ENCODE measurements at regions not wholly inside any gene's neighbourhood (a gene's known extent, or its start where the extent isn't known, plus 50 kb on each side); places are given as distances from the start of the nearest gene placed in this dataset.

DNA sequence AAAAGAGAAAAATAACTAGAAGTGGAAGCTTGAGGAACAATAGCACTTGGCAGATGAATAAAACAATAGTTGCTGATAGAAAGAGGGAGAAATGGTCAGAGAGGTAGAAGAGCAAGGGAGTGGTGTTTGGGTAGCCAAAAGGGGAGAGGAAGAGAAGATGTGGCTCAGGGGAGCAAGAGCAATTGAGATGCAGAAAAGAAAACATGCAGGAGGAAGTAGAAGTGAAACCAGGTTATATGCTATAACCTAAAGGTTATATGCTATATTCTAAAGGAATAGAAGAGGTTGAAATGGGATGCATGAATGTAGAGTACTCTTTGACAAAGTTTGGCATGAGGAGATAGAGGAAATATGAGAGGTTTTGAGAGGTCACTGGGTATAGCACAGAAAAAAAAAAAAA is 759.5 kb downstream of the SATB2 start:
- no peak for DNase-seq

DNA sequence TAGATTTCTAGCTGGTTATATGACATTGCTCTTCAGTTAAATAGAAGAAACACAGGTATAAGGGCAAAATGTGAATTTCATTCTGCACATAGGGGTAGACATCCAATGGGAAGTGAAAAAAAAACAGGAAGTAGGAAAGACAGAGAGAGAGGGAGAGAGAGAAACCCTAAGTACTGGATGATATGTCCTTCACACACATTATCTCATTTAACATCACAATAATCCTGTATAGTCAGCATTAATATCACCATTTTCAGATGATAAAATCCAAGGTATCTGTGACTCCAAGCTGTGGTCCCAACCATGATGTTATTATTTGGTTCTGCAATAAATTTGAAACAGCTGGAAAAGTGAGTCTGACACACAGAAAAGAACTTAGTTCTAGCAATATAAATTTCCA is 759.9 kb downstream of the SATB2 start:
- DNase-seq, result no peak

DNA sequence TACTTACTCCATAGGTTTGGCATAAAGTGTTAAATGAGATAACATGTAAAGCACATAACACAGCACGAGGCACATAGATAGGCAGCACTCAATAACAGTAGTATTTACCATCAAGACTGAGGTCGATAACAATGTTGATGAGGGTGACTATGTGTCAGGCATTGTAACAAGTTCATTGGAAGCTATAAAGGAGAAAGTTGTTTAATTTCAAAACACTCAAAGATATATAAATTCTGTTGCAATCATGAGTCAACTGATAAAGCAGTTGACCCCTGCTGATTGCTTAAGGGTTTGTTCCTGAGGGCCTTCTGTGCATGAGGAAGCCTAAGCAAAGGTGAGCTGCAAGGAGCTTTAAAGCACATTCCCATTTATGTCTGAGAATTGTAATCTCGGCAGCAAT is 760.5 kb downstream of the SATB2 start:
- DNase-seq, result no peak

DNA sequence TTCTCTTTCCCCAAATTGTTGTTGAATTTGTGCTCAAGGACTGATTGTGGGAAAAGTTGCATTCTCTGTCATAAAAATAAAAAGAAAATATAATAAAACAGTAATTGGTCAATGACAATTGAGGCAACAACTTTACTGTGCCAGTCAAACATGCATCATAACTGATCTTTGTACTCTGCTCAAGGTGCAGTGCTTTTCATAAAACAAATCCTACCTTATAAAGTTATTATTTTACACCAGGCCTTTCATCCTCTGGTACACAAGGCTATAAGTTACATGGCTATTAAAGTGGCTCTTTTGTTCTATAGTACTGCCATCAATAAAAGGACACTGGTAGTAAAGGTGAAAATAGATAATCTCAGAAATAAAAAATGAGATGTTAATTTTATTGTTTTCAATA is 761.9 kb downstream of the SATB2 start:
- no peak for DNase-seq

DNA sequence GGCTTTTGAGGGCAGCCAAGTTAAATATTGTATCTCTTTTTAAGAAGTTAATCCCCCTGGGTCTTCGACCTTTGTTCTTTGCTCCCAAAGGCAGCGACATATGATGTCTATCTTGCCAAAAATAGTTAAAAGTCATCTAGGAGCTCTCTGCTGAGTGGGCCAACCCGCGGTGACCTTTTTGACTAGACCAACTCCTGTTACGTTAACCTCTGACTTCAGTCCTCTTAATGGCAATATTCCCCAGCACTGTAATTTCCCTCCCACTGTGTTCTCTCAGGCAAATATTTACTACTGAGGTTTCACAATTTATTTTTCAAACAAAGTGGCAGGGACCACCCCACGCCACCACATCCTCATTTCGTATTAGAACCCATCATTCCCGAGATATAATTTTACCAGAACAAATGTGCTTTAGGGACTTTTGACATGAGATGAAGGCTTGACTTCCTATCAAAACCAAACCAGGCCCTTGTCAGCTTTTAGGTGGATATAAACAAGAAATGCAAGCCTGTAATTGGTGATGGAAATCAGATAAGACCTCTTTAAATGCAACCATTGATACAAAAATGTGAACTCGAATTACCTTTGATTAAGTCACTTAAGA is 764.7 kb downstream of the SATB2 start:
- DNase-seq, result no peak

DNA sequence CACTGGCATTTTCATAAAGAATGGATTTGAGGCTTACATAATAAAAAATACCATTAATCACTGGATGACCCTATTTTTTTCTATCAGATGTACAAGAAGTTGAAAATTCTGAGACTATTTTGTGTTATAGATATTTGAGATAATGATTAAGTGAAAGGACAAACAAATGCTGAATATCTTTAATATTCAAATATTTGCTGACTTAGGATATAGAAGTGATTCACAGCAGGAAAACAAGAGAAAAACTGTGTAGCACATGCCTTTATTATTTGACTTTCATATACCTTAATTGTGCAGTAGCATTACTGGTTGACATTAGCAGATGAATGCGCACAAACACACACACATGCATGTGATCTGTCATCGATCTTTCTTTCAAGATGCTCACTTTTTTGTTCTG is 766.5 kb downstream of the SATB2 start:
- DNase-seq, result no peak

DNA sequence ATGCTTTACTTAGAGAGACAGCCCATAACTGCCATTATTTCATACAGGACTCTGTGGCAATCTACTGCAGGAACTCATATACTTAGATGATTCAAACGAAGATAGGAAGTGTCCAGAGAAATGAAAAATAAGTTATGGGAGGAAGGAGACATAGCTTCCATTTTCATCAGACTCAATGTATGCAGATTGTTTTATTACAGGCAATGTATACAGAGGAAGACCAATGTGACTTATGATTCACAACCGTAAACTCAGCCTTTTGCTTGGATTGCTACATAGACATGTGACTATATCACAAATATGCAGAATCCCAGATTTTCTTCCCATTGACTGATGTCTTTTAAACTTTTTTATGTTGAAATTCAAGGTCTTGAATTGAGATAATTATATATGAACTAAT is 793.4 kb downstream of the SATB2 start:
- no peak for DNase-seq

DNA sequence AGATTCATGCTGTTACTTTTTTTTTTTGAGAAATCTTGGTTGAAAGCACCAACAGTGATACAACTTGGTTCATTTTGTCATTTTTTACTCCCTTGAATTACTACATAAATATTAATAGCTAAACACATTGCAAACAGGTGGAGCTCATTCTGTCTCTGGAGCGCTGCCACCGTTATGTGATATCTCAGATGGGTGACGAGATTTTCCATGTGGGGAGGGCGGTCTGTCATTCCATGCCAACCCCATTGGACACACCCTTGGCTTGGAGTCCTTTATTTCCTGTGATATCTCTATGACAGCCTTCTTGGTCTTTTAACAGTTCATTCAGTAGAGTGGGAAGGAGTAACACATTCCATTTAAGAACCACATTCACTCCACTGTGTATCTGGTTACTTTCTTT is 794.8 kb downstream of the SATB2 start:
- no peak for DNase-seq

DNA sequence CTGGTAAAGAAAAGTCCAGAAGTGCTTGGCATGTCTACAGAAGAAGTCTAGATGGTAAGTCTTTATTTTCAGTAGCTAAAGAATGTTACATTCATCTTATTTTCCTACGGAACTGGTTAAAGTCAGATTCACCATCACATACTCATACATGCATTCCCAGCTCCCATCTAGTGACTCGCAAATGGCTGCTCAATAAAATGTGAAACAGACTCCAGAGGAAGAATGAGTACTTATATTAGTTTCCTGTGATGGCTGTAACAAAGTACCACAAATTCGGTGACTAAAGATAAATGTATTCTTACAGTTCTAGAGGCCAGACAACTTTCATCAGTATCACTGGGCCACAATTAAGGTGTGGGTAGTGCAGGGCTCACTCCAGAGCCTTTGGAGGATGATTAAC is 797.2 kb downstream of the SATB2 start:
- DNase-seq, result no peak

DNA sequence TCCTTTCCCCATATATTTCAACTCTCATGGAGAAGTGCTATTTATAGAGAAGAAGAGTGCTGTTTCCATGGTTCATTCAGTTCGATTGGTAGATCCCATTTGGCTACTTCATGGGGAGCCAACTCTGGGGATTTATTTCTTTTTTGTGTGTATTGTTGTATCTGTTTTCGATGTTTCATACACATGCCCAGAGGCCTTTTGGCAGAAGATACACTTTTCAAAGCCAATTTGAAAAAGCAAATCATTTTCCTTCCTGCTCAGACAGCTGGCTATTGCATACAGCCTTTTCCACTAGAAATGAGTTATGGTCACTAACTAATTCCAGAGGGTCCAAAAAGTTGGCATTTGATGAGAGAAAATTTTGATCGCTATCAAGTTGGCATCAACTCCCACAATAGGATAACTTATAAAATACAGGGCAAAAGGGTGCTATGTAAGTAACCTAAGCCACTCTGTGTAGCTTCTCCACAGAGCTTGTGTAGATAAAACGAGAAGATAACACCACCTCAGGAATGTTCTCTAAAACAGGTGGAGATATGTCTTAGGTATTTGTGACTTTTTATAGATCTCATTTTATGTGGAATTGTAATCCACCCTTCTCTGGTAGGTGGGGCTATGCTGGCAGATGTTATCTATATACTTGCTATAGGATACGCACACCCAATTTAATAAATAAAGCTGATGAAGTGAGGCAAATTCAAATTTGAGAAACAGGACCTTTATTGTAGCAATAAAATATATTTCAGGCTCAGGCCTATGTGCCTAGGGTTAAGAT is 798.5 kb downstream of the SATB2 start:
- DNase-seq, result no peak

DNA sequence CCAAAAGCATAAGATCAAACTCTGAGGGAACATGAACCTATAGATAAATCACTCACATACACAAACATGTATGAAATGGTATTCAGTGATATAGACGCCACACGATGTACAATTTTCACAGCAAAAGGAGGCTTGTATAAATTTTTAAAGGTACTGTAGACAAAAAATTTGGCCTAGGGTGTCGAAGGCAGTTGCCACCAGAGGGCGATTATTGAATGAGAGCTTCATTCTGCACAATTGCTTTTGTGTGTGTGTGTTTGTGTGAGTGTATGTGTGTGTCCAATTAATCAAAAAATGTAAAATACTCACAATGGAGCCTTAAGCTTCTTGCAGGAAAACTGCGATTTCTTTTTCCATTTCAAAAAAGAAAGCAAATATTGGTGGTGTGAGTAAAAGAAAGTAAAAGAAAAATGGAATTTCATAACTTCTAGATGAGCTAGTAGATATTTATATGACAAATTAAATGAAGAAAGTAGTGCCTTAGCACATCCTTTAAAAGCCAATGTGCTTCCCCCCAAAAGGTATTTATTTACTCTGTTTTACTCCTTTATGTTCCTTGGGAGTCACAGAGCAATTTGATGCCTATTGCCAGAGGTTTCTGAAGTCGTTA is 800.1 kb downstream of the SATB2 start:
- DNase-seq, result no peak

DNA sequence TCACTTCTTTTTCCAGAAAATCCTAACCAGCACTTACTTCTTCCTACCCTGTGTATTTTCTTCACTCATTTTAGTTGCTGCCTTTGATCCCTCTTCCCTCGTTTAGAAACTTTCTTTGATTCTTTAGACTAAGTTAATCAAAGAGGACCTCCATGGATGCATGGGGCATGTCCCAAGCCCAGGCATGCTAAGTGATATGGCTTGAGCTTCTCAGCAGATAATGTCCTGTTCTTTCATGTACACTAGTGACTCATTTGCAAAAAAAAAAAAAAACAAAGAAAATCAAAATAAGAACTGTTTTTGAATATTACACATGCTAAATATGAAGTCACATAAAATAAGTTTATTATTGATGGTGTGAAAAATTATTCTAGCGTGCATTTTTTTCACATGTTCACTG is 800.9 kb downstream of the SATB2 start:
- no peak for DNase-seq

DNA sequence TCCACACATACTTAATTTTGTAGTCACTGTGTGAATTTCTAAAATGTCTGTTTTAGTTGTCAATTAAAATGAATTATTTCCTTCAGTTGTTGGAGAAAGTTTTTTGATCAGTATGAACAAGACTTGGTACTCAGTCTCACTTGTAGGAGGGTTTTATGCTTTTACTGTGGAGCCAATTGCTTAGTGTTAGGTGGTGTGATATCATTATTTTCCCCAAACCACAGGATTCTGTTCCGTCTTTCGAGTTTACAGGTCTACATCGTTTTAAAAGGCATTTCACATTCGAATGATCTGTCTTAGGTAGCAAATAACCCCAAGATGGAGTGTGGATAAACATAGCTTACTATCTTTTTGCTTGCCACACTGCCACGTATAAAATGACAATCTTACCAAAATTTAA is 803.1 kb downstream of the SATB2 start:
- no peak for DNase-seq

DNA sequence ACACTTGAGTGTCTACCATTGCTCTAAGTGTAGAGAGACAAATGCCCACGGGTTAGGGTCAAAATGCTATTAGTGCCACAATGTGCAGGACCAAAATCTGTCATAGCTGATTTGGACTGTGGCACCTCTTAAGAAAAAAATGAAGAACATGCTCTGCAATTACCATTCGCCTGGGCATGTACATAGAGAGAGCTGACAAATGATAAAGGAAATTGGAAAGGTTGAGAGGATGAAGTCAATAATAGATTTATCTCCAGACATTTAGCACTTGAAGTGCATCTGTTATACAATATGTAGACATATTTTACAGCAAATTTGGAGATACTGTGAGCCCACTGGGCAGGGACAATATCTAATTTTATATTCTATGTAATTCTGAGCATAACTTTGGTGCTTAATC is 804.4 kb downstream of the SATB2 start:
- DNase-seq, result no peak

DNA sequence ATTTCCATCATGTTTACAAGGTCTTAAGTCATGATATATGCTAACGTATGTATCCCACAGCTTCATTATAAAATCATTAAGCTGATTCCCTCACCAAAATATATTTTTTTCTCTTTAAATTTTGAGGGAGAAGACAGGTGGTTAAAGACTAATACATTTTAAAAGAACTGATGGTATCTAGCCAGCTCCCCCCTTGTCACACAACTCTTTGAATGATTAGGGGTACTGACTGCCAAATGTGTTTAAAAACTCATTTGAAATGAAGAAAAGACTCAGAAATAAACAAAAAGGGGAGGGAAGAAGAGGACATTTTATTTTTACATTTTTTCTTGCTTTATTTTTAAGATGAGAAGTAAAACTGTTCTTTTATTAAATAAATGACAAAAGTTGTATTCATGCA is 805.3 kb downstream of the SATB2 start:
- no peak for DNase-seq

DNA sequence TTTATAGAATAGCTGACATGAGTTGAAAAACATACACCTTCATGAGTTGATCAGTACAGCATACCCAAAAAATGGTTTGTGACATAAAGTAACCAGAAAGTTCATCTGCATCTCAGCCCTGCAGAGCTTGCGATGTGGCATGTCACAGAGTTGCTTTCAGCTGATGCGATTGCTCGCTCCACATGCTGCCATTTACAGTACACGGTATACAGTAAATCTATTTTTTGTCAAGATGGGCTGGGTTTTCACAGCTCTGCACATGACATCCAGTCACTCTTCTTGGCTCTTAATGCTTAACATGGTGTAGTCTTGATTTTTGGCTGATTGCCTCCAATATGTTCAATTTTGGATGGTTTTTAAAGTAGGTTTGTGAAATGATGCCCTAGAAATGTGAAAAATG is 811.9 kb downstream of the SATB2 start:
- DNase-seq, result no peak

DNA sequence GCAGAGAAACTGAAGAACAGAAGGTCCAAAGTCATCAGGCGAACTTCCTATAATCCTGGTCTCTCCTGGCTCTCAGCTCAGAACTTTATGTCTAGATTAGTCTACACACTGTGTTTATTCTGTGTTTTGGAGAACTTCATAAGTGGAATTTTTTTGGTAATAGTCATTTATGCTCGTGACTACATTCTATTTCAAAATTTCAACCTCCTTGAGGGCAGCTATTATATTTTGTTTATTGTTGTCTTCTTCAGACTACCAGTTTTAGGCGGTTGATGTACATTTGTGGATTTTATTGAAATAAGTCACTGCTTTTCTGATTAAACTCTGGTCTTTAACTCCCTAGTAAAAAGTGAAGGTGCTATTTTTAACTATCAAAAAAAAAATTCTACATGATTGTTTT is 816.6 kb downstream of the SATB2 start:
- no peak for DNase-seq

DNA sequence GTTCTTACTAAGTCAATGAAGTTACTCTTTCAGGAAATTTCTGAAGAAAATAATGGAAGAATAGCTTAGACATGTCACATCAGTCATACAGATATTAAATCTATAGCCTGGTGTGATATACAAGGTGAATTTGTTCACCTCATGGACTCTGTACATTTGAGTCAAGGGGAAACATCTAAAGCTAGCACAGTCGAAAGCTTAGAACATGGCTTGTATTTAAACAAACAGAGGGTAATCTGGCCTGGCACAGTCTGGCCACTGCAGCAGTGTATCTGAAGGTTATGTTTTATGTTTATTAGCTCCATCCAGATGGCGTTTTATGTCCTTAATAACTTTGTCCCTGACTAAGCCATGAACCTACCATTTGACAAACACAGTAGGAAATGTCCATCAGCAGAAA is 817.3 kb downstream of the SATB2 start:
- no peak for DNase-seq

DNA sequence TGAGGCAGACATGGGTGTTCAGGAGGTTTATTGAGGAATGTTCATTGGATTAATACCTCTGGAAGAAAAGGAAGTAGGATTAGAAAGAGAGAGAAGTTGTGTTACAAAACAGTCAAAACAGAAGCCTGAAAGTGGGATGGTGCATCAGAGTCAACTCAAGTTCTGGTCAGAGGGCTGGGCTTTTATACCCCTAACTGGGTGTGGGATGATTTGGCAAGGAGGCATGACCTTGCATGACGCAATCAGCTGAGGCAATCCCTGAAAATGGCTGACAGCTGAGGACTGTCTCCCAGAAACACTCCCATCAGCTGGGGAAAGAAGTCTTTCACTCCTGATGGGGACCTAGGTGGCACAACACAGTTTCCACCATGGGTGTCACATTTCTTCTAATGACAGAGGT is 818.2 kb downstream of the SATB2 start:
- no peak for DNase-seq

DNA sequence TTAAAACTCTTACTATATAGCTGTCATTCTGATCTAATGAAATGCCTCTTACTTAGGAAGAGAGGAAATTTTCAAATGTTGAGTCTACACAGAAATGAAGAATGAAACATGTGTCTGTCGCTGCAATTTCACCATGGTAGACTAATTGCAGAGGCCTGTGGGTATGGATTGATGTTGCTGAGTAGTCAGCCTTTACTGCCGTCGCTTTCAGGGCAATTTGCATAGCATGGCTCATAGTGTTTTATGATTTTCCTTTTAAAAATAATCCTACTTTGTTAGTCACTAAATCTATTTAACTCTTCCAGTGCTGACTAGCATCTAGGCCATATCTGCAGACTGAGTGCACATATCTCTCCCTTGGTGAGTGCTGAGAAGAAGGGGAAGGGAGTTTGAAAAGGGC is 819.2 kb downstream of the SATB2 start:
- DNase-seq, result no peak

DNA sequence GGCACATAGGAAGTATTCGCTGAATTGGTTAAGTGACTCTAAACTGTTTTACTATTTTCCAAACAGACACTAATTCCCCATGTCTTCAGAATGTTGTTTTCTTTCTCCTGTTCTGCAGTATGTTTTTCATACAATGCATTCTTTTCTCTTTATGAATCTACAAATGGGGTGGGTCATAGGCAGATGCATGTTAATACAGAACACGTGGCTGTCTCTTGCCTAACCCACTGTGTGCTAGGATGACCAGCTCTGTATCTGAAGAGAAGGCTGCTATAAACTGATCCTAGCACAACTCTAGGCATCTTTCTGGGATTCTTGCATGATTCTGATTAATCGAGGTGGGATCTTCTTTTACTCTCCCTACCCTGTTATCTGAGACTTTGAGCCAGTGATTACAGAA is 826.0 kb downstream of the PLCL1 start:
- no peak for DNase-seq

DNA sequence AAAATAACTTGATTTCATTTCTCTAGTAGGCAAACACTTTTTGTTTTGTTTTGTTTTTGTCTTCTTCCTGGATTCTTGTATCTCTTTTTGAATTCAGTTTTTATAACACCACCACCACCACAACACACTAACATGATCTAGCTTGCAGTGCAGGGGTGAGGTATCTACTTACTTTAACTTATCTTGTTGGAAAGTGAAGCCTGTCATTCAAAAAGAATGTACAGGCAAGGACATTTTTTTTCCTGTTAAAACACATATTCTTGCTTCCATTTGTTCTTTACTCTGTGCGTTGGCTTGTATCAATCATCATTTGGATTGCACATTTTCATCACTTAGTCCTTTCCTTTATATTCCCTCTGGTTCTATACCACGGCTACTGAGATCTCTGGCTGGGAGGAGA is 824.2 kb downstream of the PLCL1 start:
- DNase-seq, result no peak

DNA sequence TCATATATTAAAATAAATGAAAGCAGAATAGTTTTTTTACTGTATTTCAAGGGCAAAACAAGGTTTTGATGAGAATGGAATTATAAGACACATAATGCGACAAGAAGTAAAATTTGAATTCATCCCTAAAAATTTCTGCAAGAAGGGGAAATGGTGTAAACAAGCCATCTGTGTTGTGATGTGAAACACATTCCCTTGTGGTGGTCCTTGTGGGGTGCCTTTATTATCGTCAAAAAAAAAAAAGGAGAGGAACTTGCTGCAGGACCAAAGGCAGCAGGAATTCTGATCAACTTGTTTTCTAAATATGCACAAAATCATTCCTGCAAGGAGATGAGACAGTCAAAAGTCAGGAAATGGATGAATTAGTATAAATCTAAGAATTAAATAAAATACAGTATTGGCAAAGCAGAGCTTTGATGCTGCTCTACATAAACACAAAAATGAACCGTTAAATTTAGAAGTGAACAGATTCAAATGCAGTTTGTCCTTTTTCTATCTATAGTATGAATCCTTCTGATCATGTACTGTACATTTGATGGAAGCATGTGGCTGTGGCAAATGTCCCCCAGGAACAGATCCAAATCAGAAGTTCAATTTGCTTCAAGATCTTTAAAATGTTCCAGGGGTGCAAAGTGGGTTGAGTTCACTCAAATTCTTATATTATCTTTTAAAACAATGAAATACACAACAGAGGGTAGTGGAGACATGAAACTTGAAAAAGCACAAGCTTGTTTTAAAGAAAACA is 818.8 kb downstream of the PLCL1 start:
- DNase-seq, result no peak

DNA sequence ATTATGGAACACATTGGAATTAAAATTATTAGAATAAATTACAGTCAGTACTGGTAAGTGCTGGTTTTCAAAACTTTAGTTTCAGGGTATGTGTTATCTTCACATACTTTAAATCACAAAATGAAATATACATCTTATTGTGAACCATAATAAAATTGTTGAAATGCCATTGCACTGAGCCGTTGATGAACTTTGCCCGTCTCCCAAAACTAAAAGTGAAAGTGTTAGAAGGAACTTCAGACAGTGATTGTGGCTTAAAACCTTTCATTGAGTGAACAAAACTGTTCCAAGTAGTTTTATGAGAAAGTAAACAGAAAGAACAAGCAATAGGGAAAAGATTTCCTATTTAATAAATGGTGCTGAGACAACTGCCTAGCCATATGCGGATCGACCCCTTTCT is 811.6 kb downstream of the PLCL1 start:
- DNase-seq, result no peak
